ENCODE measurements at regions not wholly inside any gene's neighbourhood (a gene's known extent, or its start where the extent isn't known, plus 50 kb on each side); places are given as distances from the start of the nearest gene placed in this dataset.

DNA sequence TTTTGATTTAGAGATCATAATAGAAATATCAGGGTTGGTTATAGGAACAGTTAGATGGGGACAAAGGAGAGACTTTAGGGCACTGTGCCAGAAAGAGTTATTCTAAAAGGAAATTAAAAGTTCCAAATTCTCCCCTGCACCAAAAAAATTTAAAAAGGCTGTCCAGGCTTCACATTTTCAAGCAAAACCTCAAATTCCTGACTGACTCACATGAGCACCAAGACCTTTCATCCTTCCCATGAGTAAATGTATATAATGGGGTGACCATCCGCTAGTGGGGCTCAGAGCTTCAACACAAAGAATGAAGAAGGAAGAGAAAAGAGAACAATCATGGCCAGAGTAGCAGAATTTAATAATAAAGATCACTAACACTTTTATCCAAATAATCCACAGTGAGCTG lies 131.6 kb upstream of the MROH9 start:
- H3K9me3 ChIP-seq (ENCODE audit: low read length): no peaks in the 10 kb centered on the region
- H3K36me3 ChIP-seq (ENCODE audit: insufficient read depth, low read length): no peaks in the 10 kb centered on the region
- TF ChIP-seq, protein P1, sequence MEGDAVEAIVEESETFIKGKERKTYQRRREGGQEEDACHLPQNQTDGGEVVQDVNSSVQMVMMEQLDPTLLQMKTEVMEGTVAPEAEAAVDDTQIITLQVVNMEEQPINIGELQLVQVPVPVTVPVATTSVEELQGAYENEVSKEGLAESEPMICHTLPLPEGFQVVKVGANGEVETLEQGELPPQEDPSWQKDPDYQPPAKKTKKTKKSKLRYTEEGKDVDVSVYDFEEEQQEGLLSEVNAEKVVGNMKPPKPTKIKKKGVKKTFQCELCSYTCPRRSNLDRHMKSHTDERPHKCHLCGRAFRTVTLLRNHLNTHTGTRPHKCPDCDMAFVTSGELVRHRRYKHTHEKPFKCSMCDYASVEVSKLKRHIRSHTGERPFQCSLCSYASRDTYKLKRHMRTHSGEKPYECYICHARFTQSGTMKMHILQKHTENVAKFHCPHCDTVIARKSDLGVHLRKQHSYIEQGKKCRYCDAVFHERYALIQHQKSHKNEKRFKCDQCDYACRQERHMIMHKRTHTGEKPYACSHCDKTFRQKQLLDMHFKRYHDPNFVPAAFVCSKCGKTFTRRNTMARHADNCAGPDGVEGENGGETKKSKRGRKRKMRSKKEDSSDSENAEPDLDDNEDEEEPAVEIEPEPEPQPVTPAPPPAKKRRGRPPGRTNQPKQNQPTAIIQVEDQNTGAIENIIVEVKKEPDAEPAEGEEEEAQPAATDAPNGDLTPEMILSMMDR (IDR thresholded peaks at IDR 0.05; ENCODE audit: poor library complexity, severe bottlenecking): no peak
- TF ChIP-seq SMC3 (conservative IDR thresholded peaks at IDR 0.05; ENCODE audit: poor library complexity) (no peak), TAF1 (IDR thresholded peaks at IDR 0.05; ENCODE audit: low read depth) (no peak), POLR2AphosphoS5 (IDR thresholded peaks at IDR 0.05) (no peak), RAD21 (conservative IDR thresholded peaks at IDR 0.05) (no peak), EZH2 (IDR thresholded peaks at IDR 0.05; ENCODE audit: borderline replicate concordance, insufficient read depth, low read length, poor library complexity, severe bottlenecking) (no peak), EP300 (conservative IDR thresholded peaks at IDR 0.05; ENCODE audit: poor library complexity, severe bottlenecking) (no peak), MXI1 (conservative IDR thresholded peaks at IDR 0.05; ENCODE audit: poor library complexity, severe bottlenecking) (no peak)
- TF ChIP-seq, protein P2, sequence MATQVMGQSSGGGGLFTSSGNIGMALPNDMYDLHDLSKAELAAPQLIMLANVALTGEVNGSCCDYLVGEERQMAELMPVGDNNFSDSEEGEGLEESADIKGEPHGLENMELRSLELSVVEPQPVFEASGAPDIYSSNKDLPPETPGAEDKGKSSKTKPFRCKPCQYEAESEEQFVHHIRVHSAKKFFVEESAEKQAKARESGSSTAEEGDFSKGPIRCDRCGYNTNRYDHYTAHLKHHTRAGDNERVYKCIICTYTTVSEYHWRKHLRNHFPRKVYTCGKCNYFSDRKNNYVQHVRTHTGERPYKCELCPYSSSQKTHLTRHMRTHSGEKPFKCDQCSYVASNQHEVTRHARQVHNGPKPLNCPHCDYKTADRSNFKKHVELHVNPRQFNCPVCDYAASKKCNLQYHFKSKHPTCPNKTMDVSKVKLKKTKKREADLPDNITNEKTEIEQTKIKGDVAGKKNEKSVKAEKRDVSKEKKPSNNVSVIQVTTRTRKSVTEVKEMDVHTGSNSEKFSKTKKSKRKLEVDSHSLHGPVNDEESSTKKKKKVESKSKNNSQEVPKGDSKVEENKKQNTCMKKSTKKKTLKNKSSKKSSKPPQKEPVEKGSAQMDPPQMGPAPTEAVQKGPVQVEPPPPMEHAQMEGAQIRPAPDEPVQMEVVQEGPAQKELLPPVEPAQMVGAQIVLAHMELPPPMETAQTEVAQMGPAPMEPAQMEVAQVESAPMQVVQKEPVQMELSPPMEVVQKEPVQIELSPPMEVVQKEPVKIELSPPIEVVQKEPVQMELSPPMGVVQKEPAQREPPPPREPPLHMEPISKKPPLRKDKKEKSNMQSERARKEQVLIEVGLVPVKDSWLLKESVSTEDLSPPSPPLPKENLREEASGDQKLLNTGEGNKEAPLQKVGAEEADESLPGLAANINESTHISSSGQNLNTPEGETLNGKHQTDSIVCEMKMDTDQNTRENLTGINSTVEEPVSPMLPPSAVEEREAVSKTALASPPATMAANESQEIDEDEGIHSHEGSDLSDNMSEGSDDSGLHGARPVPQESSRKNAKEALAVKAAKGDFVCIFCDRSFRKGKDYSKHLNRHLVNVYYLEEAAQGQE (IDR thresholded peaks at IDR 0.05; ENCODE audit: borderline replicate concordance): no peak
- no peaks in the 10 kb centered on the region for H3K27me3 ChIP-seq (ENCODE audit: insufficient read depth, low read depth, low read length)
- H3K9me2 ChIP-seq (ENCODE audit: insufficient read depth, low read length): no peaks in the 10 kb centered on the region
- H2AFZ ChIP-seq (ENCODE audit: low read depth, low read length): no peak overlapping the region
- no peaks in the 10 kb centered on the region for H3F3A ChIP-seq (ENCODE audit: insufficient read depth, low read length, poor library complexity, severe bottlenecking)
- no peak overlapping the region for H3K9ac ChIP-seq (ENCODE audit: low read length)
- H3K4me2 ChIP-seq (ENCODE audit: low read length): no peak overlapping the region
- H3K4me3 ChIP-seq (ENCODE audit: low read length): no peak overlapping the region
- no peaks in the 10 kb centered on the region for H3K79me2 ChIP-seq (replicated peaks; ENCODE audit: insufficient read depth, low read length)
- H4K20me1 ChIP-seq (ENCODE audit: insufficient read depth): no peaks in the 10 kb centered on the region
- H3K27ac ChIP-seq (ENCODE audit: low read length): no peak overlapping the region

DNA sequence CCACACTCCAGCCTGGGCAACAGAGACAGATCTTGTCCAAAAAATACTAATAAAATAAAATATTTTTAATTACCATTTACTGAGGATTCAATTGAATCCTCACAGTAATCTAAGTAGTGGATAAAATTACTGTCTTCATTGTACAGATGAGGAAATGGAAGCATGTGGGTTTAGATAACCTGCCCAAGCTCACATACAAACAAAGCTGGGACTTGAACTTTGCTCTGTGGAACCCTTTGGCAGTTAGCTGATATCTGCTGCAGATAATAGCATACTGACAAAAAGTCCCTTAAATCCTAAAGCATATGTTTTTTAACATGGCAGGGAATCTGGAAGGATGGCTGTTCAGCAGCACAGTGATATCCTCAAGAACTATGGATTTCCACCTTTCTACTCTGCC lies 130.9 kb upstream of the MROH9 start:
- Histone ChIP-seq H3K36me3 (ENCODE audit: insufficient read depth, low read length) (no peaks in the 10 kb centered on the region), H3K27me3 (ENCODE audit: insufficient read depth, low read depth, low read length) (no peaks in the 10 kb centered on the region), H3K79me2 (replicated peaks; ENCODE audit: insufficient read depth, low read length) (no peaks in the 10 kb centered on the region), H3K27ac (ENCODE audit: low read length) (no peak overlapping the region), H4K20me1 (ENCODE audit: insufficient read depth) (no peaks in the 10 kb centered on the region), H3F3A (ENCODE audit: insufficient read depth, low read length, poor library complexity, severe bottlenecking) (no peaks in the 10 kb centered on the region), H2AFZ (ENCODE audit: low read depth, low read length) (no peak overlapping the region), H3K9me3 (ENCODE audit: low read length) (no peaks in the 10 kb centered on the region), H3K9ac (ENCODE audit: low read length) (no peak overlapping the region), H3K9me2 (ENCODE audit: insufficient read depth, low read length) (no peaks in the 10 kb centered on the region), H3K4me2 (ENCODE audit: low read length) (no peak overlapping the region), H3K4me3 (ENCODE audit: low read length) (no peak overlapping the region)
- TF ChIP-seq SMC3 (conservative IDR thresholded peaks at IDR 0.05; ENCODE audit: poor library complexity): no peak
- no peak for TF ChIP-seq RAD21 (conservative IDR thresholded peaks at IDR 0.05)
- TF ChIP-seq TAF1 (IDR thresholded peaks at IDR 0.05; ENCODE audit: low read depth): no peak
- no peak for TF ChIP-seq EP300 (conservative IDR thresholded peaks at IDR 0.05; ENCODE audit: poor library complexity, severe bottlenecking)
- TF ChIP-seq EZH2 (IDR thresholded peaks at IDR 0.05; ENCODE audit: borderline replicate concordance, insufficient read depth, low read length, poor library complexity, severe bottlenecking): no peak
- TF ChIP-seq, protein P1 (IDR thresholded peaks at IDR 0.05; ENCODE audit: poor library complexity, severe bottlenecking): no peak
- TF ChIP-seq POLR2AphosphoS5 (IDR thresholded peaks at IDR 0.05): no peak
- TF ChIP-seq, protein P2 (IDR thresholded peaks at IDR 0.05; ENCODE audit: borderline replicate concordance): no peak

Data from neural cell (in vitro differentiated cells).